ENCODE measurements at regions not wholly inside any gene's neighbourhood (a gene's known extent, or its start where the extent isn't known, plus 50 kb on each side); places are given as distances from the start of the nearest gene placed in this dataset.

DNA sequence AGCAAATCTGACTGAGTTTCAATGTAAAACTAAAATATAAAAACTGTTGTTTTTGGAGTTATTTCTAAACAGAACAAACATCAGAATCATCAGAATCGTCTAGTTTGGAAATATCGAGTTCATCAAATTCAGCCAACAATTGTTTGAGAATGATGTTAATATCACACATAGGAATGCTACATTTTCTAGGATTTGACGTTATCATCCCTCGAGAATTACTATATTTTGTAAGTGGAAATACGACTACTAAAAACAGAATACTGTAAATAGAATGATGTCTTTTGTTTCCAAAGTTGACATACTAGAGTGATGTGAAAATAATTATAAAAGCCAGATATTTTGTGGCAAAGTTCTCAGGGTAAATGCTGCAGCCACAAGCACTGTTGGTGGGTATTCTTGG is 805.9 kb downstream of the TLE1 start:
- TF ChIP-seq, protein P1, sequence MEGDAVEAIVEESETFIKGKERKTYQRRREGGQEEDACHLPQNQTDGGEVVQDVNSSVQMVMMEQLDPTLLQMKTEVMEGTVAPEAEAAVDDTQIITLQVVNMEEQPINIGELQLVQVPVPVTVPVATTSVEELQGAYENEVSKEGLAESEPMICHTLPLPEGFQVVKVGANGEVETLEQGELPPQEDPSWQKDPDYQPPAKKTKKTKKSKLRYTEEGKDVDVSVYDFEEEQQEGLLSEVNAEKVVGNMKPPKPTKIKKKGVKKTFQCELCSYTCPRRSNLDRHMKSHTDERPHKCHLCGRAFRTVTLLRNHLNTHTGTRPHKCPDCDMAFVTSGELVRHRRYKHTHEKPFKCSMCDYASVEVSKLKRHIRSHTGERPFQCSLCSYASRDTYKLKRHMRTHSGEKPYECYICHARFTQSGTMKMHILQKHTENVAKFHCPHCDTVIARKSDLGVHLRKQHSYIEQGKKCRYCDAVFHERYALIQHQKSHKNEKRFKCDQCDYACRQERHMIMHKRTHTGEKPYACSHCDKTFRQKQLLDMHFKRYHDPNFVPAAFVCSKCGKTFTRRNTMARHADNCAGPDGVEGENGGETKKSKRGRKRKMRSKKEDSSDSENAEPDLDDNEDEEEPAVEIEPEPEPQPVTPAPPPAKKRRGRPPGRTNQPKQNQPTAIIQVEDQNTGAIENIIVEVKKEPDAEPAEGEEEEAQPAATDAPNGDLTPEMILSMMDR (IDR thresholded peaks at IDR 0.05): no peak
- no peak for TF ChIP-seq POLR2A (IDR thresholded peaks at IDR 0.05)
